Astrocyte (in vitro differentiated cells and primary cell): ENCODE measurements at regions not wholly inside any gene's neighbourhood (a gene's known extent, or its start where the extent isn't known, plus 50 kb on each side); places are given as distances from the start of the nearest gene placed in this dataset.

Experiments
- DNase-seq: peaks from one replicate; pipeline ENCODE4 v3.0.0-alpha.2; 2010; ENCODE audit warnings: low read depth
- FAIRE-seq: peaks from 2 replicates; lab custom pipeline; 2011; peaks lifted over from hg19 to GRCh38; lab: Jason Lieb, UNC
- H2AFZ ChIP-seq: 2 replicates; pipeline ENCODE4 v1.6.0; 2012; ENCODE audit warnings: low read depth, low read length, inconsistent platforms
- H3K27ac ChIP-seq: 2 replicates; pipeline ENCODE4 v1.5.1; 2011; ENCODE audit warnings: low read depth, low read length, inconsistent platforms
- H3K27me3 ChIP-seq: 2 replicates; pipeline ENCODE4 v1.6.0; 2011; ENCODE audit warnings: low read length, inconsistent platforms; ENCODE audit not compliant: insufficient read depth
- H3K36me3 ChIP-seq: 2 replicates; pipeline ENCODE4 v1.5.1; 2011; ENCODE audit warnings: low read length, inconsistent platforms; ENCODE audit not compliant: insufficient read depth
- H3K4me1 ChIP-seq: 2 replicates; pipeline ENCODE4 v1.5.1; 2011; ENCODE audit warnings: low read length, inconsistent platforms; ENCODE audit not compliant: insufficient read depth
- H3K4me2 ChIP-seq: 2 replicates; pipeline ENCODE4 v1.6.0; 2012; ENCODE audit warnings: low read length, inconsistent platforms
- H3K4me3 ChIP-seq: 2 replicates; pipeline ENCODE4 v1.5.1; 2011; ENCODE audit warnings: low read depth, mild to moderate bottlenecking, low read length, inconsistent platforms; ENCODE audit not compliant: insufficient read depth
- H3K79me2 ChIP-seq: 2 replicates; pipeline ENCODE4 v1.6.0; 2012; ENCODE audit warnings: mild to moderate bottlenecking, low read length, inconsistent platforms; ENCODE audit not compliant: insufficient read depth
- H3K9ac ChIP-seq: 2 replicates; pipeline ENCODE4 v1.6.0; 2012; ENCODE audit warnings: mild to moderate bottlenecking, low read length, inconsistent platforms
- H3K9me3 ChIP-seq: 2 replicates; pipeline ENCODE4 v1.5.1; 2012; ENCODE audit warnings: low read depth, mild to moderate bottlenecking, low read length, inconsistent platforms; ENCODE audit not compliant: insufficient read depth
- H4K20me1 ChIP-seq: 2 replicates; pipeline ENCODE4 v1.6.0; 2012; ENCODE audit warnings: low read length, inconsistent platforms; ENCODE audit not compliant: insufficient read depth
- H3K27ac Mint-ChIP-seq: one replicate; pipeline ENCODE4 v1.8.0; 2021; ENCODE audit warnings: mild to moderate bottlenecking, mixed read lengths; ENCODE audit not compliant: unreplicated experiment
- H3K27me3 Mint-ChIP-seq: one replicate; pipeline ENCODE4 v1.8.0; 2021; ENCODE audit warnings: low read depth, mixed read lengths; ENCODE audit not compliant: unreplicated experiment
- H3K36me3 Mint-ChIP-seq: one replicate; pipeline ENCODE4 v1.8.0; 2021; ENCODE audit warnings: low read depth, mixed read lengths; ENCODE audit not compliant: unreplicated experiment
- H3K4me1 Mint-ChIP-seq: one replicate; pipeline ENCODE4 v1.8.0; 2021; ENCODE audit warnings: low read depth, mixed read lengths; ENCODE audit not compliant: unreplicated experiment
- H3K4me3 Mint-ChIP-seq: one replicate; pipeline ENCODE4 v1.8.0; 2021; ENCODE audit warnings: mild to moderate bottlenecking, moderate library complexity, mixed read lengths; ENCODE audit not compliant: unreplicated experiment
- H3K9me3 Mint-ChIP-seq: one replicate; pipeline ENCODE4 v1.8.0; 2021; ENCODE audit warnings: mild to moderate bottlenecking, mixed read lengths; ENCODE audit not compliant: unreplicated experiment
- CTCF ChIP-seq: IDR thresholded peaks from 2 replicates; pipeline ENCODE4 v1.5.1; 2011; ENCODE audit warnings: low read depth, mild to moderate bottlenecking, inconsistent platforms, low read length, moderate library complexity; ENCODE audit not compliant: insufficient read depth
- EZH2 ChIP-seq: IDR thresholded peaks from 2 replicates; pipeline ENCODE4 v1.6.1; 2012; ENCODE audit warnings: mild to moderate bottlenecking, low read length, inconsistent platforms; ENCODE audit not compliant: insufficient read depth

- Histone ChIP-seq H2AFZ (no peak overlapping the region), H3K36me3 (no peaks in the 10 kb centered on the region), H3K4me1 (peaks cover 66% of the 10 kb centered on the region), H3K27me3 (no peaks in the 10 kb centered on the region), H4K20me1 (no peaks in the 10 kb centered on the region), H3K4me2 (peak overlapping the region; percentile 57), H3K9me3 (no peaks in the 10 kb centered on the region), H3K4me3 (peak overlapping the region; percentile 18), H3K9ac (peak overlapping the region; percentile 76), H3K79me2 (peaks cover 59% of the 10 kb centered on the region), H3K27ac (peak overlapping the region; percentile 94)
- H3K27me3 Mint-ChIP-seq = no peaks in the 10 kb centered on the region
- no peak for TF ChIP-seq EZH2
- no peak for TF ChIP-seq CTCF
- H3K36me3 Mint-ChIP-seq = no peaks in the 10 kb centered on the region
- H3K4me3 Mint-ChIP-seq = no peak overlapping the region
- FAIRE-seq (peak; percentile 39), DNase-seq (peak; percentile 92)
- H3K27ac Mint-ChIP-seq = peak overlapping the region; percentile 85
- H3K9me3 Mint-ChIP-seq = no peaks in the 10 kb centered on the region
- H3K4me1 Mint-ChIP-seq = peaks cover 58% of the 10 kb centered on the region
These were observed 64.8 kb downstream of the NAV1 start for GRCh38 chr1:201603613-201604232.

- Histone ChIP-seq H3K36me3 (peaks cover 4% of the 10 kb centered on the region), H3K4me1 (peaks cover 58% of the 10 kb centered on the region), H3K27me3 (no peaks in the 10 kb centered on the region), H3K79me2 (peaks cover 49% of the 10 kb centered on the region), H3K9ac (no peak overlapping the region), H3K4me3 (no peak overlapping the region), H3K27ac (no peak overlapping the region), H4K20me1 (peaks cover 16% of the 10 kb centered on the region), H3K9me3 (no peaks in the 10 kb centered on the region), H2AFZ (no peak overlapping the region), H3K4me2 (no peak overlapping the region)
- Mint-ChIP-seq H3K36me3 (peaks cover 2% of the 10 kb centered on the region), H3K4me1 (peaks cover 49% of the 10 kb centered on the region), H3K27ac (peak overlapping the region; percentile 92), H3K4me3 (no peak overlapping the region), H3K27me3 (peaks cover 4% of the 10 kb centered on the region), H3K9me3 (no peaks in the 10 kb centered on the region)
- TF ChIP-seq EZH2 (no peak), CTCF (no peak)
- no peak for FAIRE-seq
- DNase-seq = no peak
These were observed 66.6 kb downstream of the NAV1 start for GRCh38 chr1:201605385-201606010.

- H3K36me3 Mint-ChIP-seq = peaks cover 2% of the 10 kb centered on the region
- peaks cover 49% of the 10 kb centered on the region for H3K79me2 ChIP-seq
- H3K4me1 Mint-ChIP-seq = peaks cover 43% of the 10 kb centered on the region
These were observed 67.2 kb downstream of the NAV1 start for GRCh38 chr1:201606096-201606495.

More at GRCh38 chr1:201606096-201606495, 67.2 kb downstream of the NAV1 start:
- no peak overlapping the region for H3K9ac ChIP-seq
- peaks cover 4% of the 10 kb centered on the region for H3K36me3 ChIP-seq
- H3K4me2 ChIP-seq = no peak overlapping the region
- Mint-ChIP-seq H3K27ac (no peak overlapping the region), H3K4me3 (no peak overlapping the region), H3K9me3 (no peaks in the 10 kb centered on the region), H3K27me3 (peaks cover 4% of the 10 kb centered on the region)
- H2AFZ ChIP-seq = no peak overlapping the region
- H3K9me3 ChIP-seq = no peaks in the 10 kb centered on the region
- H4K20me1 ChIP-seq = peaks cover 22% of the 10 kb centered on the region
- TF ChIP-seq EZH2 (no peak), CTCF (no peak)
- no peaks in the 10 kb centered on the region for H3K27me3 ChIP-seq
- H3K27ac ChIP-seq = no peak overlapping the region
- no peak overlapping the region for H3K4me3 ChIP-seq
- no peak for FAIRE-seq
- DNase-seq = no peak
- peaks cover 54% of the 10 kb centered on the region for H3K4me1 ChIP-seq
